H1 (cell line): ENCODE measurements at regions not wholly inside any gene's neighbourhood (a gene's known extent, or its start where the extent isn't known, plus 50 kb on each side); places are given as distances from the start of the nearest gene placed in this dataset.

ENCODE experiments used
- CTCF ChIA-PET: fragments of 300-600 bp; sonication (Branson Sonifier 250); formaldehyde crosslinking; loops from one replicate; lab custom pipeline; 2021; ENCODE audit not compliant: partially characterized antibody; lab: Charles Lee
- POLR2A ChIA-PET: fragments of 300-600 bp; sonication (Branson Sonifier 250); formaldehyde crosslinking; loops from one replicate; lab custom pipeline; 2021; ENCODE audit warnings: inconsistent platforms; ENCODE audit not compliant: partially characterized antibody; lab: Charles Lee
- DNase-seq, 2 experiments: peaks; one replicate each; pipeline versions ENCODE4 v3.0.0 to v3.0.0-alpha.2; 2010 to 2022; ENCODE audit warnings: low spot score in 2 of 2, low read depth in 1 of 2, mixed read lengths in 1 of 2
- FAIRE-seq: peaks from 2 replicates; lab custom pipeline; 2011; peaks lifted over from hg19 to GRCh38; lab: Jason Lieb, UNC
- H2AFZ ChIP-seq: 2 replicates; pipeline ENCODE4 v1.8.1; 2012; ENCODE audit warnings: low read length, inconsistent platforms
- H2AK5ac ChIP-seq: 2 replicates; pipeline ENCODE4 v1.6.1; 2013; ENCODE audit warnings: low read depth, low read length
- H2BK120ac ChIP-seq: replicated peaks from 2 replicates; pipeline ENCODE3; 2013; ENCODE audit warnings: low read depth, low read length, inconsistent platforms
- H2BK12ac ChIP-seq: 2 replicates; pipeline ENCODE4 v1.6.1; 2013; ENCODE audit warnings: low read depth, low read length
- H2BK15ac ChIP-seq: 2 replicates; pipeline ENCODE4 v1.6.1; 2013; ENCODE audit warnings: low read length
- H2BK20ac ChIP-seq: 2 replicates; pipeline ENCODE4 v1.6.1; 2013; ENCODE audit warnings: low read length
- H2BK5ac ChIP-seq: 2 replicates; pipeline ENCODE4 v1.6.1; 2013; ENCODE audit warnings: low read depth, low read length
- H3K14ac ChIP-seq: 2 replicates; pipeline ENCODE4 v1.6.1; 2013; ENCODE audit warnings: inconsistent platforms; ENCODE audit not compliant: insufficient read length
- H3K18ac ChIP-seq: 2 replicates; pipeline ENCODE4 v1.6.1; 2013; ENCODE audit warnings: low read length; ENCODE audit errors: extremely low read depth
- H3K23ac ChIP-seq: 2 replicates; pipeline ENCODE4 v1.6.1; 2013; ENCODE audit warnings: inconsistent platforms; ENCODE audit not compliant: insufficient read length
- H3K23me2 ChIP-seq: 2 replicates; pipeline ENCODE4 v1.6.1; 2013; ENCODE audit warnings: low read depth, low read length
- H3K27ac ChIP-seq: 2 replicates; pipeline ENCODE4 v1.6.1; 2011; ENCODE audit warnings: low read depth, low read length, inconsistent platforms
- H3K27me3 ChIP-seq, 4 experiments: replicated peaks in 1 of 4; 1 replicate in 1 of 4; 2 replicates in 3 of 4; pipeline versions ENCODE4 v1.6.1 to v1.8.1; 2011 to 2013; ENCODE audit warnings: low read length in 3 of 4, mild to moderate bottlenecking in 3 of 4, inconsistent platforms in 2 of 4, mixed read lengths in 2 of 4, moderate library complexity in 1 of 4; ENCODE audit not compliant: control insufficient read depth in 3 of 4, insufficient read depth in 3 of 4; ENCODE audit errors: extremely low read depth in 1 of 4
- H3K36me3 ChIP-seq, 4 experiments: 2 replicates each; pipeline versions ENCODE4 v1.6.1 to v1.8.1; 2011 to 2013; ENCODE audit warnings: mild to moderate bottlenecking in 4 of 4, low read length in 3 of 4, moderate library complexity in 2 of 4, control low read depth in 1 of 4, inconsistent platforms in 1 of 4; ENCODE audit not compliant: insufficient read depth in 4 of 4, control insufficient read depth in 2 of 4
- H3K4ac ChIP-seq: replicated peaks from 2 replicates; pipeline ENCODE3; 2013; ENCODE audit warnings: low read length, low read depth, mixed read lengths, inconsistent platforms; ENCODE audit not compliant: insufficient read length
- H3K4me1 ChIP-seq, 4 experiments: replicated peaks in 1 of 4; 1 replicate in 1 of 4; 2 replicates in 3 of 4; pipeline versions ENCODE4 v1.6.1 to v1.8.1; 2011 to 2013; ENCODE audit warnings: low read length in 3 of 4, inconsistent platforms in 2 of 4, mixed read lengths in 1 of 4; ENCODE audit not compliant: insufficient read depth in 4 of 4, control insufficient read depth in 3 of 4
- H3K4me2 ChIP-seq, 2 experiments: 2 replicates each; pipeline versions ENCODE4 v1.6.1 to v1.8.1; 2011 to 2013; ENCODE audit warnings: low read depth in 2 of 2, low read length in 2 of 2, control low read depth in 1 of 2, inconsistent platforms in 1 of 2, mild to moderate bottlenecking in 1 of 2; ENCODE audit not compliant: insufficient read depth in 1 of 2
- H3K4me3 ChIP-seq, 4 experiments: fragments of 200-600, 300-600 bp in 1 of 4; sonication (generic), shearing (Covaris generic), sonication (Bioruptor Twin) in 1 of 4; 2 replicates each; pipeline versions ENCODE4 v1.5.1 to v1.8.1; 2011 to 2016; ENCODE audit warnings: low read length in 4 of 4, low read depth in 3 of 4, control low read depth in 2 of 4, inconsistent platforms in 2 of 4, mild to moderate bottlenecking in 2 of 4, mixed read lengths in 1 of 4, moderate library complexity in 1 of 4; ENCODE audit not compliant: insufficient read depth in 2 of 4; ENCODE audit errors: extremely low read depth in 1 of 4
- H3K56ac ChIP-seq: replicated peaks from 2 replicates; pipeline ENCODE3; 2013; ENCODE audit warnings: low read depth, mild to moderate bottlenecking, mixed read lengths, low read length, inconsistent platforms; ENCODE audit not compliant: insufficient read length
- H3K79me1 ChIP-seq: 2 replicates; pipeline ENCODE4 v1.6.1; 2013; ENCODE audit warnings: low read depth, low read length, control low read depth
- H3K79me2 ChIP-seq, 2 experiments: 2 replicates each; pipeline versions ENCODE4 v1.6.1 to v1.8.1; 2012 to 2013; ENCODE audit warnings: low read length in 2 of 2, mild to moderate bottlenecking in 2 of 2, inconsistent platforms in 1 of 2; ENCODE audit not compliant: insufficient read depth in 2 of 2, control insufficient read depth in 1 of 2
- H3K9ac ChIP-seq, 4 experiments: replicated peaks in 1 of 4; 1 replicate in 1 of 4; 2 replicates in 3 of 4; pipeline versions ENCODE4 v1.6.1 to v1.8.1; 2011 to 2013; ENCODE audit warnings: low read depth in 3 of 4, low read length in 3 of 4, control low read depth in 2 of 4, mild to moderate bottlenecking in 2 of 4, moderate library complexity in 2 of 4, inconsistent platforms in 1 of 4; ENCODE audit errors: extremely low read depth in 1 of 4
- H3K9me3 ChIP-seq, 2 experiments: 2 replicates each; pipeline versions ENCODE4 v1.6.1 to v1.8.1; 2012 to 2013; ENCODE audit warnings: mild to moderate bottlenecking in 2 of 2, moderate library complexity in 2 of 2, control low read depth in 1 of 2, inconsistent platforms in 1 of 2, low read depth in 1 of 2, low read length in 1 of 2, mixed read lengths in 1 of 2; ENCODE audit not compliant: insufficient read depth in 2 of 2
- H4K20me1 ChIP-seq, 2 experiments: replicated peaks in 1 of 2; 2 replicates each; pipeline versions ENCODE3 to v1.8.1; 2011 to 2013; ENCODE audit warnings: inconsistent platforms in 2 of 2, low read length in 2 of 2, mild to moderate bottlenecking in 1 of 2; ENCODE audit not compliant: insufficient read depth in 2 of 2, control insufficient read depth in 1 of 2
- H4K5ac ChIP-seq: 2 replicates; pipeline ENCODE4 v1.6.1; 2013; ENCODE audit warnings: low read length, low read depth, mixed read lengths, inconsistent platforms; ENCODE audit not compliant: insufficient read length
- H4K8ac ChIP-seq: 2 replicates; pipeline ENCODE4 v1.8.0; 2013; ENCODE audit warnings: mild to moderate bottlenecking, moderate library complexity, low read length, inconsistent platforms; ENCODE audit not compliant: insufficient read depth; ENCODE audit errors: extremely low read depth
- H4K91ac ChIP-seq: replicated peaks from 2 replicates; pipeline ENCODE3; 2013; ENCODE audit warnings: low read length, mixed read lengths, inconsistent platforms; ENCODE audit not compliant: insufficient read length
- CHD2 ChIP-seq: IDR thresholded peaks from 2 replicates; pipeline ENCODE4 v1.6.1; 2012; ENCODE audit warnings: low read length, improper control_type of control experiment
- CREB1 ChIP-seq: IDR thresholded peaks from 2 replicates; pipeline ENCODE4 v1.6.1; 2012; ENCODE audit warnings: inconsistent platforms
- FOSL1 ChIP-seq: IDR thresholded peaks from 2 replicates; pipeline ENCODE4 v1.6.1; 2011; ENCODE audit warnings: mild to moderate bottlenecking, low read depth, low read length, moderate library complexity; ENCODE audit not compliant: insufficient read depth
- GABPA ChIP-seq: IDR thresholded peaks from 2 replicates; pipeline ENCODE4 v1.6.1; 2011; ENCODE audit warnings: mild to moderate bottlenecking, low read length, moderate library complexity, borderline replicate concordance; ENCODE audit not compliant: insufficient read depth
- HDAC6 ChIP-seq: IDR thresholded peaks from one replicate; pipeline ENCODE4 v1.7.1; 2012; ENCODE audit warnings: low read depth, mild to moderate bottlenecking, inconsistent platforms, low read length, moderate library complexity
- RFX5 ChIP-seq: IDR thresholded peaks from 2 replicates; pipeline ENCODE4 v1.6.1; 2011; ENCODE audit warnings: low read depth, low read length, improper control_type of control experiment, borderline replicate concordance
- SP1 ChIP-seq: IDR thresholded peaks from 2 replicates; pipeline ENCODE4 v1.6.1; 2011; ENCODE audit warnings: low read depth, low read length
- WGBS, 2 experiments: shearing (Covaris generic) in 1 of 2; methylation state at CpG; one replicate each; pipeline versions ENCODE4 v1.1.6 to v1.1.7; 2013 to 2015; ENCODE audit warnings: low lambda C conversion rate in 2 of 2, mixed read lengths in 2 of 2, inconsistent platforms in 1 of 2, low coverage in 1 of 2, missing lambda C conversion rate in 1 of 2; ENCODE audit not compliant: insufficient replicate concordance in 2 of 2, insufficient coverage in 1 of 2, insufficient read length in 1 of 2; ENCODE audit errors: extremely low coverage in 1 of 2, missing lambda C conversion rate in 1 of 2; 5-methylcytosine and 5-hydroxymethylcytosine counted together
- TF ChIP-seq, protein P1 (sequence below): IDR thresholded peaks from 2 replicates; pipeline ENCODE4 v1.6.1; 2012; ENCODE audit warnings: inconsistent platforms

DNA sequence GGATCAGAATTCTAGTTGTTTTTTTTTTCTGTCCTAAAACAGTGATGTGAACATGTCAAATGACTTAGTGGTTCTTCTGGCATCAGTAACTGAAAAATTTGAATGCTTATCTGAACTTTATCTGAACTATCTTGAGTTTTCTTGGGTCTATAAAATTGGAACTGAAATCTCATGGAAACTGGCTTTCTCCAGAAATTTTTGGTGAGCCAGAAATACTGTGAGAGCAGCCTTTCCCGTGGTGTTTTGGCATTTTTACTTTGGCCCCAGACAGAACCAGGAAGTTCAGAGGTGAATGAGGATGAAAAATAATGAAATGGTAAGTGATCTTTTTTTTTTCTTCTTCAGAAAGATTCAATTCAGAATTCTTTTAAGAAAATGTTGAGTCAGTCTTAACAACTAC, 89.5 kb upstream of the CCDC91 start:
- TF ChIP-seq RFX5 = no peak
- TF ChIP-seq SP1 = no peak
- TF ChIP-seq HDAC6 = no peak
- TF ChIP-seq CHD2 = no peak
- TF ChIP-seq, protein P1, sequence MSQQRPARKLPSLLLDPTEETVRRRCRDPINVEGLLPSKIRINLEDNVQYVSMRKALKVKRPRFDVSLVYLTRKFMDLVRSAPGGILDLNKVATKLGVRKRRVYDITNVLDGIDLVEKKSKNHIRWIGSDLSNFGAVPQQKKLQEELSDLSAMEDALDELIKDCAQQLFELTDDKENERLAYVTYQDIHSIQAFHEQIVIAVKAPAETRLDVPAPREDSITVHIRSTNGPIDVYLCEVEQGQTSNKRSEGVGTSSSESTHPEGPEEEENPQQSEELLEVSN = no peak
- no peak for TF ChIP-seq GABPA
- no peak for TF ChIP-seq FOSL1
- TF ChIP-seq CREB1 = no peak
- Histone ChIP-seq H3K9ac (no peak overlapping the region), H3K23ac (no peak overlapping the region), H2AFZ (no peak overlapping the region), H3K23me2 (no peaks in the 10 kb centered on the region; the same call in 1 of the 2 replicates), H3K36me3 (no peaks in the 10 kb centered on the region), H2BK12ac (no peak overlapping the region), H3K18ac (no peak overlapping the region), H2BK15ac (no peak overlapping the region), H4K20me1 (no peaks in the 10 kb centered on the region), H4K91ac (no peak overlapping the region), H4K8ac (no peak overlapping the region), H4K5ac (no peak overlapping the region), H3K9me3 (no peaks in the 10 kb centered on the region), H3K27ac (no peak overlapping the region), H3K4ac (no peak overlapping the region), H2AK5ac (no peak overlapping the region), H3K56ac (no peak overlapping the region), H3K4me1 (no peaks in the 10 kb centered on the region), H3K27me3 (no peaks in the 10 kb centered on the region), H2BK5ac (no peak overlapping the region), H3K79me2 (no peaks in the 10 kb centered on the region), H3K4me2 (no peak overlapping the region), H3K14ac (no peak overlapping the region), H2BK20ac (no peak overlapping the region), H3K4me3 (no peak overlapping the region), H3K79me1 (no peaks in the 10 kb centered on the region), H2BK120ac (no peak overlapping the region)
- DNase-seq (no peak), FAIRE-seq (no peak)
- ChIA-PET CTCF (no interaction called here), POLR2A (no interaction called here)
- WGBS, 2 experiments = 94% methylated on average over 1 of the region's 1 CpG; no CpG with 5 or more reads in 1 of the 2 experiments
